ENCODE measurements at regions not wholly inside any gene's neighbourhood (a gene's known extent, or its start where the extent isn't known, plus 50 kb on each side); places are given as distances from the start of the nearest gene placed in this dataset.
"Not testable (repeated sequence)": the region's sequence is repeated elsewhere in the genome, so short reads cannot be mapped to it uniquely, and the experiment has no call there.

DNA sequence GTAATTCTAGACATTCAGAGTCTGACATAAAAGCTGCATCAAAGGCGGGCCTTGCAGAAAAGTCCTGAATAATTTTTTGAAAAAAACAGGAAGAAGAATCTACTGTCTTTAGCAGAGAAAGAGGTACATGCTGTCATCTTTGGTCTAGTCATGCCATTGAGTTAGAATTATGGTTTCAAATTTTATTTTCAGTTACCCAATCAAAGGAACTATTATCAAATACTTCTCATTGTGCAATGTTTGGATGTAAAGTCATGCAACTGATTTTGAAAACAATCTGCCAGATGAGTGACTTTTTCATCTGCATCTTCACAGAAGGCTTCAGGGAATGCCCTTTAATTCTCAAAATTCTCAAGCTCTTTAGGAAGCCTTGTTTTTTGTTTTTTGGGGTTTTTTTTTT, 803.5 kb downstream of the FLRT2 start:
- H3K36me3 ChIP-seq (ENCODE audit: control insufficient read depth, insufficient read depth, low read length): no peaks in the 10 kb centered on the region
- intact Hi-C loops (cut with micrococcal nuclease): no loop called here
- H3K27ac ChIP-seq (ENCODE audit: low read length): no peak overlapping the region
- no peaks in the 10 kb centered on the region for H3K27me3 ChIP-seq (ENCODE audit: control insufficient read depth, insufficient read depth, low read length)
- ATAC-seq (no peak), DNase-seq (no peak)
- H3K4me3 Mint-ChIP-seq: no peak overlapping the region
- no peak for TF ChIP-seq CTCF (IDR thresholded peaks at IDR 0.05)
- H3K36me3 Mint-ChIP-seq: no peaks in the 10 kb centered on the region
- H3K27me3 Mint-ChIP-seq (ENCODE audit: low read depth in 2 of 2): no peaks in the 10 kb centered on the region
- no peak overlapping the region for H3K27ac Mint-ChIP-seq
- no peaks in the 10 kb centered on the region for H3K9me3 ChIP-seq (ENCODE audit: control insufficient read depth, insufficient read depth, low read length)
- no peaks in the 10 kb centered on the region for H3K9me3 Mint-ChIP-seq
- H3K4me1 ChIP-seq (ENCODE audit: control insufficient read depth, insufficient read depth, low read length): no peaks in the 10 kb centered on the region
- no peaks in the 10 kb centered on the region for H3K4me1 Mint-ChIP-seq
- WGBS (ENCODE audit: insufficient coverage): 75% methylated on average over 1 of the region's 1 CpG
- H3K4me3 ChIP-seq (ENCODE audit: low read length): no peak overlapping the region

GRCh38 chr14:86331341-86331740, 801.4 kb downstream of the FLRT2 start:
- Histone ChIP-seq H3K4me1 (ENCODE audit: control insufficient read depth, insufficient read depth, low read length) (no peaks in the 10 kb centered on the region), H3K27ac (ENCODE audit: low read length) (no peak overlapping the region), H3K4me3 (ENCODE audit: low read length) (no peak overlapping the region), H3K27me3 (ENCODE audit: control insufficient read depth, insufficient read depth, low read length) (no peaks in the 10 kb centered on the region), H3K36me3 (ENCODE audit: control insufficient read depth, insufficient read depth, low read length) (no peaks in the 10 kb centered on the region), H3K9me3 (ENCODE audit: control insufficient read depth, insufficient read depth, low read length) (no peaks in the 10 kb centered on the region)
- TF ChIP-seq CTCF (IDR thresholded peaks at IDR 0.05): no peak
- no peak for ATAC-seq
- Mint-ChIP-seq H3K27me3 (ENCODE audit: low read depth in 2 of 2) (no peaks in the 10 kb centered on the region), H3K4me1 (no peaks in the 10 kb centered on the region), H3K9me3 (no peaks in the 10 kb centered on the region), H3K4me3 (no peak overlapping the region), H3K27ac (no peak overlapping the region), H3K36me3 (no peaks in the 10 kb centered on the region)
- intact Hi-C loops (cut with micrococcal nuclease): no loop called here
- 100% methylated on average over 1 of the region's 3 CpGs for WGBS (ENCODE audit: insufficient coverage)
- no peak for DNase-seq

GRCh38 chr14:86321151-86321550, 791.2 kb downstream of the FLRT2 start:
- no peak for ATAC-seq
- TF ChIP-seq CTCF (IDR thresholded peaks at IDR 0.05): no peak
- intact Hi-C loops (cut with micrococcal nuclease): no loop called here
- Mint-ChIP-seq H3K36me3 (no peaks in the 10 kb centered on the region), H3K4me3 (no peak overlapping the region), H3K9me3 (no peaks in the 10 kb centered on the region), H3K27me3 (ENCODE audit: low read depth in 2 of 2) (no peaks in the 10 kb centered on the region), H3K4me1 (no peaks in the 10 kb centered on the region), H3K27ac (no peak overlapping the region)
- no peak overlapping the region for H3K4me3 ChIP-seq (ENCODE audit: low read length)
- no CpG with 5 or more reads among the region's 3 CpGs for WGBS (ENCODE audit: insufficient coverage)
- no peaks in the 10 kb centered on the region for H3K9me3 ChIP-seq (ENCODE audit: control insufficient read depth, insufficient read depth, low read length)
- no peaks in the 10 kb centered on the region for H3K36me3 ChIP-seq (ENCODE audit: control insufficient read depth, insufficient read depth, low read length)
- no peak overlapping the region for H3K27ac ChIP-seq (ENCODE audit: low read length)
- no peaks in the 10 kb centered on the region for H3K4me1 ChIP-seq (ENCODE audit: control insufficient read depth, insufficient read depth, low read length)
- H3K27me3 ChIP-seq (ENCODE audit: control insufficient read depth, insufficient read depth, low read length): no peaks in the 10 kb centered on the region
- no peak for DNase-seq

DNA sequence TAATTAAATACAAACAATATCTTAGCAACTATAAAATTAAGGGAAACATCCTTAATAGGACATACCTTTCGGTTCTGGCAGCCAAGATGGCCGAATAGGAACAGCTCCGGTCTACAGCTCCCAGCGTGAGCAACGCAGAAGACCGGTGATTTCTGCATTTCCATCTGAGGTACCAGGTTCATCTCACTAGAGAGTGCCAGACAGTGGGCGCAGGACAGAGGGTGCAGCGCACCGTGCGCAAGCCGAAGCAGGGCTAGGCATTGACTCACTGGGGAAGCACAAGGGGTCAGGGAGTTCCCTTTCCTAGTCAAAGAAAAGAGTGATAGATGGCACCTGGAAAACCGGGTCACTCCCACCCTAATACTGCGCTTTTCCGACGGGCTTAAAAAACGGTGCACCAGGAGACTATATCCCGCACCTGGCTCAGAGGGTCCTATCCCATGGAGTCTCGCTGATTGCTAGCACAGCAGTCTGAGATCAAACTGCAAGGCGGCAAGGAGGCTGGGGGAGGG, 782.3 kb downstream of the FLRT2 start:
- DNase-seq; intact Hi-C loops (cut with micrococcal nuclease); H3K27ac ChIP-seq (ENCODE audit: low read length); H3K4me1 Mint-ChIP-seq; H3K9me3 Mint-ChIP-seq; H3K4me3 Mint-ChIP-seq; ATAC-seq; H3K27ac Mint-ChIP-seq; H3K4me1 ChIP-seq (ENCODE audit: control insufficient read depth, insufficient read depth, low read length); H3K36me3 Mint-ChIP-seq; H3K27me3 ChIP-seq (ENCODE audit: control insufficient read depth, insufficient read depth, low read length); H3K9me3 ChIP-seq (ENCODE audit: control insufficient read depth, insufficient read depth, low read length); H3K36me3 ChIP-seq (ENCODE audit: control insufficient read depth, insufficient read depth, low read length); H3K27me3 Mint-ChIP-seq (ENCODE audit: low read depth in 2 of 2); H3K4me3 ChIP-seq (ENCODE audit: low read length): not testable (repeated sequence)
- 93% methylated on average over 18 of the region's 19 CpGs for WGBS (ENCODE audit: insufficient coverage)
